Astrocyte (in vitro differentiated cells and primary cell): ENCODE measurements at regions not wholly inside any gene's neighbourhood (a gene's known extent, or its start where the extent isn't known, plus 50 kb on each side); places are given as distances from the start of the nearest gene placed in this dataset.

Source experiments
- DNase-seq: peaks from one replicate; pipeline ENCODE4 v3.0.0-alpha.2; 2010; ENCODE audit warnings: low read depth
- FAIRE-seq: peaks from 2 replicates; lab custom pipeline; 2011; peaks lifted over from hg19 to GRCh38; lab: Jason Lieb, UNC
- H2AFZ ChIP-seq: 2 replicates; pipeline ENCODE4 v1.6.0; 2012; ENCODE audit warnings: low read depth, low read length, inconsistent platforms
- H3K27ac ChIP-seq: 2 replicates; pipeline ENCODE4 v1.5.1; 2011; ENCODE audit warnings: low read depth, low read length, inconsistent platforms
- H3K27me3 ChIP-seq: 2 replicates; pipeline ENCODE4 v1.6.0; 2011; ENCODE audit warnings: low read length, inconsistent platforms; ENCODE audit not compliant: insufficient read depth
- H3K36me3 ChIP-seq: 2 replicates; pipeline ENCODE4 v1.5.1; 2011; ENCODE audit warnings: low read length, inconsistent platforms; ENCODE audit not compliant: insufficient read depth
- H3K4me1 ChIP-seq: 2 replicates; pipeline ENCODE4 v1.5.1; 2011; ENCODE audit warnings: low read length, inconsistent platforms; ENCODE audit not compliant: insufficient read depth
- H3K4me2 ChIP-seq: 2 replicates; pipeline ENCODE4 v1.6.0; 2012; ENCODE audit warnings: low read length, inconsistent platforms
- H3K4me3 ChIP-seq: 2 replicates; pipeline ENCODE4 v1.5.1; 2011; ENCODE audit warnings: low read depth, mild to moderate bottlenecking, low read length, inconsistent platforms; ENCODE audit not compliant: insufficient read depth
- H3K79me2 ChIP-seq: 2 replicates; pipeline ENCODE4 v1.6.0; 2012; ENCODE audit warnings: mild to moderate bottlenecking, low read length, inconsistent platforms; ENCODE audit not compliant: insufficient read depth
- H3K9ac ChIP-seq: 2 replicates; pipeline ENCODE4 v1.6.0; 2012; ENCODE audit warnings: mild to moderate bottlenecking, low read length, inconsistent platforms
- H3K9me3 ChIP-seq: 2 replicates; pipeline ENCODE4 v1.5.1; 2012; ENCODE audit warnings: low read depth, mild to moderate bottlenecking, low read length, inconsistent platforms; ENCODE audit not compliant: insufficient read depth
- H4K20me1 ChIP-seq: 2 replicates; pipeline ENCODE4 v1.6.0; 2012; ENCODE audit warnings: low read length, inconsistent platforms; ENCODE audit not compliant: insufficient read depth
- H3K27ac Mint-ChIP-seq: one replicate; pipeline ENCODE4 v1.8.0; 2021; ENCODE audit warnings: mild to moderate bottlenecking, mixed read lengths; ENCODE audit not compliant: unreplicated experiment
- H3K27me3 Mint-ChIP-seq: one replicate; pipeline ENCODE4 v1.8.0; 2021; ENCODE audit warnings: low read depth, mixed read lengths; ENCODE audit not compliant: unreplicated experiment
- H3K36me3 Mint-ChIP-seq: one replicate; pipeline ENCODE4 v1.8.0; 2021; ENCODE audit warnings: low read depth, mixed read lengths; ENCODE audit not compliant: unreplicated experiment
- H3K4me1 Mint-ChIP-seq: one replicate; pipeline ENCODE4 v1.8.0; 2021; ENCODE audit warnings: low read depth, mixed read lengths; ENCODE audit not compliant: unreplicated experiment
- H3K4me3 Mint-ChIP-seq: one replicate; pipeline ENCODE4 v1.8.0; 2021; ENCODE audit warnings: mild to moderate bottlenecking, moderate library complexity, mixed read lengths; ENCODE audit not compliant: unreplicated experiment
- H3K9me3 Mint-ChIP-seq: one replicate; pipeline ENCODE4 v1.8.0; 2021; ENCODE audit warnings: mild to moderate bottlenecking, mixed read lengths; ENCODE audit not compliant: unreplicated experiment
- CTCF ChIP-seq: IDR thresholded peaks from 2 replicates; pipeline ENCODE4 v1.5.1; 2011; ENCODE audit warnings: low read depth, mild to moderate bottlenecking, inconsistent platforms, low read length, moderate library complexity; ENCODE audit not compliant: insufficient read depth
- EZH2 ChIP-seq: IDR thresholded peaks from 2 replicates; pipeline ENCODE4 v1.6.1; 2012; ENCODE audit warnings: mild to moderate bottlenecking, low read length, inconsistent platforms; ENCODE audit not compliant: insufficient read depth

- Histone ChIP-seq H4K20me1 (no peaks in the 10 kb centered on the region), H3K4me2 (no peak overlapping the region), H3K9me3 (no peaks in the 10 kb centered on the region), H3K9ac (no peak overlapping the region), H3K79me2 (no peaks in the 10 kb centered on the region), H3K27ac (no peak overlapping the region), H2AFZ (no peak overlapping the region), H3K4me1 (no peaks in the 10 kb centered on the region), H3K4me3 (no peak overlapping the region), H3K27me3 (no peaks in the 10 kb centered on the region), H3K36me3 (no peaks in the 10 kb centered on the region)
- FAIRE-seq (no peak), DNase-seq (no peak)
- no peaks in the 10 kb centered on the region for H3K4me1 Mint-ChIP-seq
- no peak for TF ChIP-seq EZH2
- TF ChIP-seq CTCF = no peak
- H3K27ac Mint-ChIP-seq = no peak overlapping the region
- no peaks in the 10 kb centered on the region for H3K36me3 Mint-ChIP-seq
- no peaks in the 10 kb centered on the region for H3K9me3 Mint-ChIP-seq
- no peak overlapping the region for H3K4me3 Mint-ChIP-seq
- H3K27me3 Mint-ChIP-seq = no peaks in the 10 kb centered on the region
Measured at GRCh38 chr13:103758222-103758621, 692.0 kb upstream of the SLC10A2 start.

GRCh38 chr13:103757361-103757760 is 691.1 kb upstream of the SLC10A2 start:
- Histone ChIP-seq H3K9ac (no peak overlapping the region), H2AFZ (no peak overlapping the region), H3K36me3 (no peaks in the 10 kb centered on the region), H3K79me2 (no peaks in the 10 kb centered on the region), H3K27ac (no peak overlapping the region), H4K20me1 (no peaks in the 10 kb centered on the region), H3K27me3 (no peaks in the 10 kb centered on the region), H3K4me1 (no peaks in the 10 kb centered on the region), H3K9me3 (no peaks in the 10 kb centered on the region), H3K4me3 (no peak overlapping the region), H3K4me2 (no peak overlapping the region)
- Mint-ChIP-seq H3K36me3 (no peaks in the 10 kb centered on the region), H3K4me3 (no peak overlapping the region), H3K9me3 (no peaks in the 10 kb centered on the region), H3K4me1 (no peaks in the 10 kb centered on the region), H3K27me3 (no peaks in the 10 kb centered on the region), H3K27ac (no peak overlapping the region)
- TF ChIP-seq EZH2 (no peak), CTCF (no peak)
- DNase-seq (no peak), FAIRE-seq (no peak)

- Mint-ChIP-seq H3K4me3 (no peak overlapping the region), H3K4me1 (no peaks in the 10 kb centered on the region), H3K9me3 (no peaks in the 10 kb centered on the region), H3K27me3 (no peaks in the 10 kb centered on the region), H3K36me3 (no peaks in the 10 kb centered on the region), H3K27ac (no peak overlapping the region)
- FAIRE-seq (no peak), DNase-seq (no peak)
- no peak overlapping the region for H3K9ac ChIP-seq
- TF ChIP-seq CTCF = no peak
- no peaks in the 10 kb centered on the region for H3K27me3 ChIP-seq
- no peak overlapping the region for H3K4me2 ChIP-seq
- H2AFZ ChIP-seq = no peak overlapping the region
- H3K4me3 ChIP-seq = no peak overlapping the region
- no peaks in the 10 kb centered on the region for H4K20me1 ChIP-seq
- no peaks in the 10 kb centered on the region for H3K79me2 ChIP-seq
- H3K4me1 ChIP-seq = no peaks in the 10 kb centered on the region
- H3K36me3 ChIP-seq = no peaks in the 10 kb centered on the region
- no peaks in the 10 kb centered on the region for H3K9me3 ChIP-seq
- H3K27ac ChIP-seq = no peak overlapping the region
Measured at GRCh38 chr13:103754783-103755182, 688.6 kb upstream of the SLC10A2 start.
